Ishikawa (cell line): ENCODE measurements at regions not wholly inside any gene's neighbourhood (a gene's known extent, or its start where the extent isn't known, plus 50 kb on each side); places are given as distances from the start of the nearest gene placed in this dataset.

Experiments used
- CEBPB ChIP-seq: IDR thresholded peaks from 2 replicates; pipeline ENCODE4 v1.6.1; 2012
- CREB1 ChIP-seq: IDR thresholded peaks from 2 replicates; pipeline ENCODE4 v1.6.1; 2012; ENCODE audit warnings: low read depth
- EGR1 ChIP-seq: IDR thresholded peaks from 2 replicates; pipeline ENCODE4 v1.6.1; 2012
- EP300 ChIP-seq: IDR thresholded peaks from 2 replicates; pipeline ENCODE4 v1.6.1; 2012; ENCODE audit warnings: borderline replicate concordance
- FOXM1 ChIP-seq: IDR thresholded peaks from 2 replicates; pipeline ENCODE4 v1.6.1; 2012; ENCODE audit warnings: low read depth, borderline replicate concordance
- NFIC ChIP-seq: IDR thresholded peaks from 2 replicates; pipeline ENCODE4 v1.6.1; 2012
- RAD21 ChIP-seq: IDR thresholded peaks from 2 replicates; pipeline ENCODE4 v1.6.1; 2012; ENCODE audit warnings: low read depth
- TAF1 ChIP-seq: IDR thresholded peaks from 2 replicates; pipeline ENCODE4 v1.6.1; 2012; ENCODE audit warnings: low read depth, mild to moderate bottlenecking
- TCF12 ChIP-seq: IDR thresholded peaks from 2 replicates; pipeline ENCODE4 v1.6.1; 2012; ENCODE audit warnings: low read depth
- TEAD4 ChIP-seq: IDR thresholded peaks from 2 replicates; pipeline ENCODE4 v1.6.1; 2012
- YY1 ChIP-seq: IDR thresholded peaks from 2 replicates; pipeline ENCODE4 v1.6.1; 2012; ENCODE audit warnings: low read depth
- ZBTB7A ChIP-seq: IDR thresholded peaks from 2 replicates; pipeline ENCODE4 v1.6.1; 2012; ENCODE audit warnings: low read depth
- TF ChIP-seq, protein P1 (sequence below): IDR thresholded peaks from 2 replicates; pipeline ENCODE4 v1.6.1; 2012; ENCODE audit warnings: low read depth, mild to moderate bottlenecking
- TF ChIP-seq, protein P2 (sequence below): IDR thresholded peaks from 2 replicates; pipeline ENCODE4 v1.6.1; 2012
- TF ChIP-seq, protein P3 (sequence below): IDR thresholded peaks from 2 replicates; pipeline ENCODE4 v1.6.1; 2012

DNA sequence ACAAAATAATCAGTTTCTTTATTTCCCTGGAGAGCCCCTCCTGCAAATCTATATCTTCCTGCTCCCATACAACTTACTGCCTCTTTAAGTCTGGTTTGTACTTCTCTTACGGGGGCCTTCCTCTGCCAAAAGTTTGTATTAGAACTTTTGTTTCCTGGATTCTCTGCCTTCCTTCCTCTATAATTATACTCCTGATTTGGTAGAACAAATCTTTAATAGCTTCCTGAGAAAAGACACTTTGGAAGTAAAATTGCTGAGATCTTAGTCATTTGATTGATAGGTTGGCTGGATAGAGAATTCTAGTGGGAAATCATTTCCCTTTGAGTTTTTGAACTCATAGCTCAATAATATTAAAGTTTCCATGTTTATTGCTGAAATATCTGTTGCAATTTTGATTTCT is 499.2 kb downstream of the RAB38 start:
- TF ChIP-seq EGR1 (no peak), TEAD4 (no peak), YY1 (no peak), ZBTB7A (no peak), TCF12 (no peak), RAD21 (no peak), EP300 (no peak), FOXM1 (no peak), CEBPB (no peak), NFIC (no peak), CREB1 (no peak), TAF1 (no peak)
- TF ChIP-seq, protein P1, sequence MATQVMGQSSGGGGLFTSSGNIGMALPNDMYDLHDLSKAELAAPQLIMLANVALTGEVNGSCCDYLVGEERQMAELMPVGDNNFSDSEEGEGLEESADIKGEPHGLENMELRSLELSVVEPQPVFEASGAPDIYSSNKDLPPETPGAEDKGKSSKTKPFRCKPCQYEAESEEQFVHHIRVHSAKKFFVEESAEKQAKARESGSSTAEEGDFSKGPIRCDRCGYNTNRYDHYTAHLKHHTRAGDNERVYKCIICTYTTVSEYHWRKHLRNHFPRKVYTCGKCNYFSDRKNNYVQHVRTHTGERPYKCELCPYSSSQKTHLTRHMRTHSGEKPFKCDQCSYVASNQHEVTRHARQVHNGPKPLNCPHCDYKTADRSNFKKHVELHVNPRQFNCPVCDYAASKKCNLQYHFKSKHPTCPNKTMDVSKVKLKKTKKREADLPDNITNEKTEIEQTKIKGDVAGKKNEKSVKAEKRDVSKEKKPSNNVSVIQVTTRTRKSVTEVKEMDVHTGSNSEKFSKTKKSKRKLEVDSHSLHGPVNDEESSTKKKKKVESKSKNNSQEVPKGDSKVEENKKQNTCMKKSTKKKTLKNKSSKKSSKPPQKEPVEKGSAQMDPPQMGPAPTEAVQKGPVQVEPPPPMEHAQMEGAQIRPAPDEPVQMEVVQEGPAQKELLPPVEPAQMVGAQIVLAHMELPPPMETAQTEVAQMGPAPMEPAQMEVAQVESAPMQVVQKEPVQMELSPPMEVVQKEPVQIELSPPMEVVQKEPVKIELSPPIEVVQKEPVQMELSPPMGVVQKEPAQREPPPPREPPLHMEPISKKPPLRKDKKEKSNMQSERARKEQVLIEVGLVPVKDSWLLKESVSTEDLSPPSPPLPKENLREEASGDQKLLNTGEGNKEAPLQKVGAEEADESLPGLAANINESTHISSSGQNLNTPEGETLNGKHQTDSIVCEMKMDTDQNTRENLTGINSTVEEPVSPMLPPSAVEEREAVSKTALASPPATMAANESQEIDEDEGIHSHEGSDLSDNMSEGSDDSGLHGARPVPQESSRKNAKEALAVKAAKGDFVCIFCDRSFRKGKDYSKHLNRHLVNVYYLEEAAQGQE, result no peak
- TF ChIP-seq, protein P2, sequence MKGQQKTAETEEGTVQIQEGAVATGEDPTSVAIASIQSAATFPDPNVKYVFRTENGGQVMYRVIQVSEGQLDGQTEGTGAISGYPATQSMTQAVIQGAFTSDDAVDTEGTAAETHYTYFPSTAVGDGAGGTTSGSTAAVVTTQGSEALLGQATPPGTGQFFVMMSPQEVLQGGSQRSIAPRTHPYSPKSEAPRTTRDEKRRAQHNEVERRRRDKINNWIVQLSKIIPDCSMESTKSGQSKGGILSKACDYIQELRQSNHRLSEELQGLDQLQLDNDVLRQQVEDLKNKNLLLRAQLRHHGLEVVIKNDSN, result no peak
- TF ChIP-seq, protein P3, sequence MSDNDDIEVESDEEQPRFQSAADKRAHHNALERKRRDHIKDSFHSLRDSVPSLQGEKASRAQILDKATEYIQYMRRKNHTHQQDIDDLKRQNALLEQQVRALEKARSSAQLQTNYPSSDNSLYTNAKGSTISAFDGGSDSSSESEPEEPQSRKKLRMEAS, result no peak

DNA sequence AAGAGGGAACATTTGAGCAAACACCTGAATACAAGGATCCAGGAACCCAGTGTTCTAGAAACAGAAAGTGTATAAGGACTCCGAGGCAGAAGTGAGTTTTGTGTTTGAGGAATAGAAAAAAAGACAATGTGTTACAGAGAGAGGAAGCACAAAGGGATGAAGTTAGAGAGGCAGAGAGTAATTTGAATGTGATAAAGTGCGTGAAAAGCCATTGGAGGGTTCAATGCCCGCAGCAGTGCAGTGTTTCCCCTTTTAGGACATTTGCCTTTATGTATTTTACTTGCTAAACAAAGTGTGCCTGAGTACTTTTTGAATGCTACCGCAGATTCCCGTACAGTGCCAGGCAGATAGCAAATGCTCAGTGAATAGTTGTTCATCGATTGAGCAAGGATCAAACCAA is 508.5 kb downstream of the RAB38 start:
- TF ChIP-seq TAF1, result no peak
- TF ChIP-seq, protein P2, result no peak
- no peak for TF ChIP-seq ZBTB7A
- TF ChIP-seq NFIC, result no peak
- TF ChIP-seq FOXM1, result no peak
- TF ChIP-seq CREB1, result no peak
- no peak for TF ChIP-seq EGR1
- TF ChIP-seq TCF12, result no peak
- TF ChIP-seq CEBPB, result no peak
- TF ChIP-seq EP300, result no peak
- no peak for TF ChIP-seq RAD21
- TF ChIP-seq, protein P1, result no peak
- TF ChIP-seq YY1, result no peak

DNA sequence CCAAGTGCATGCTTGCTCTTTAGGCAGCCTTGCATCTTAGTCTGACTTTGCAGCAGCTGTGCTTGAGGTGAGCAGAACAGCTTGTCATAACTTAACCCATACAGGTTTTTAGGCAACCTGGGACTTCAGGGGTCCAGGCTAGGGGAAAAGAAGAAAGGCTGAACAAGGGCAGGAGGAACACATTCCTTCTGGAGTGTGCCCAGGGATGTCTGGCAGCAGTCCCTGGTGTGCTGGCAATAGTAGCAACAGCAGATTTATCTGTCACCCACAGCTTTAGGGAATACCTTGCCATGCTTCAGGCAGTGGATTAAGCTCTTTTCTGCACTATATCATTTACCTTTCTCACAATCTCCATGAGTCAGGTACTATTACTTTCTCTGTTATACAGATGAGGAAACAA is 513.0 kb downstream of the RAB38 start:
- TF ChIP-seq RAD21 (no peak), TAF1 (no peak), ZBTB7A (no peak), NFIC (no peak), CREB1 (no peak), FOXM1 (no peak), EP300 (no peak), YY1 (no peak), TCF12 (no peak), CEBPB (no peak), EGR1 (no peak), TEAD4 (no peak)
- TF ChIP-seq, protein P3, result no peak
- TF ChIP-seq, protein P2, result no peak
- TF ChIP-seq, protein P1, result no peak

DNA sequence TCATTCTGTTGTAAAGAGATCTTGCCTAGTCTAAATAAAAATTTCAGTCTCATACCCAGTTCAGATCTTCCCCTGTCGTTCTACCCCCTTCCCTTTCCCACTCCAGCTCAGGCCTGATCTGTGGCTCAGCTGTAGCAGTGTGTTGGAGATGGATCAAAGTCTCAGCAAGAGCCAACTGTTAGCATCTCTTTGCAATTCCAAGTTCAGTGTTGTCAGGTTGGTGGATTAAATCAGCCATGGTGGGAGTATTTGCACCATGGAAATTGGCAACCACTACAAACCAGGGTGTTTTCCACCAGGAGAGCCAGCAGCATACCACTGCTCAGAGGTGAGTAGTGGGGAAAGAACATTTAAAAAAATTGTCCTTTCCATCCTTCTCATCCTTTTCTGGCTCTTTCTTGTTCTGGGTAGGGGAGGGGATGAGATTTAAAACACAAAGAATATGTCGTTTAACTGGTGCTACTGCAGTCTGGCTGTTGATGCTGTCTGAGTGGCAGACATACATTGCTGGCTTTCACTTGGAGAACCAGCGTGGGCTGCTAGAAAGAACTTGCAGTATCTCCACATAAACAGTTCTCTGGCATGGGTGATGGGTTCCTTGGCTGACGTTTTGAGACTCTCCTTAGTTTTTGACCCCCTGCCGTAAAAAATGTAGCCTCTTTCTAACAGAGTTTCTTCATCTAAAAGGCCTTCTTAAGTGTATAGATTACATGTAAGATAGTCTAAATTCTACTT is 514.1 kb downstream of the RAB38 start:
- TF ChIP-seq CEBPB, result no peak
- no peak for TF ChIP-seq TAF1
- no peak for TF ChIP-seq CREB1
- no peak for TF ChIP-seq YY1
- no peak for TF ChIP-seq FOXM1
- no peak for TF ChIP-seq EP300
- no peak for TF ChIP-seq RAD21
- no peak for TF ChIP-seq ZBTB7A
- no peak for TF ChIP-seq NFIC
- TF ChIP-seq TCF12, result no peak
- TF ChIP-seq EGR1, result no peak
- TF ChIP-seq, protein P1, result no peak
